LNCaP clone FGC (cell line): ENCODE measurements at regions not wholly inside any gene's neighbourhood (a gene's known extent, or its start where the extent isn't known, plus 50 kb on each side); places are given as distances from the start of the nearest gene placed in this dataset.

ENCODE experiments used
- DNase-seq: peaks from one replicate; pipeline ENCODE4 v3.0.0-alpha.2; 2011; ENCODE audit warnings: low read depth
- H3K4me3 ChIP-seq: 2 replicates; pipeline ENCODE4 v1.5.1; 2011; ENCODE audit warnings: mild to moderate bottlenecking, low read depth, low read length, control low read depth
- TF ChIP-seq, protein P1 (sequence below): IDR thresholded peaks from 2 replicates; pipeline ENCODE4 v1.5.1; 2012; ENCODE audit warnings: mild to moderate bottlenecking; ENCODE audit not compliant: control insufficient read depth, insufficient read depth; ENCODE audit errors: extremely low read depth

- H3K4me3 ChIP-seq: no peak overlapping the region
- DNase-seq: no peak
- TF ChIP-seq, protein P1, sequence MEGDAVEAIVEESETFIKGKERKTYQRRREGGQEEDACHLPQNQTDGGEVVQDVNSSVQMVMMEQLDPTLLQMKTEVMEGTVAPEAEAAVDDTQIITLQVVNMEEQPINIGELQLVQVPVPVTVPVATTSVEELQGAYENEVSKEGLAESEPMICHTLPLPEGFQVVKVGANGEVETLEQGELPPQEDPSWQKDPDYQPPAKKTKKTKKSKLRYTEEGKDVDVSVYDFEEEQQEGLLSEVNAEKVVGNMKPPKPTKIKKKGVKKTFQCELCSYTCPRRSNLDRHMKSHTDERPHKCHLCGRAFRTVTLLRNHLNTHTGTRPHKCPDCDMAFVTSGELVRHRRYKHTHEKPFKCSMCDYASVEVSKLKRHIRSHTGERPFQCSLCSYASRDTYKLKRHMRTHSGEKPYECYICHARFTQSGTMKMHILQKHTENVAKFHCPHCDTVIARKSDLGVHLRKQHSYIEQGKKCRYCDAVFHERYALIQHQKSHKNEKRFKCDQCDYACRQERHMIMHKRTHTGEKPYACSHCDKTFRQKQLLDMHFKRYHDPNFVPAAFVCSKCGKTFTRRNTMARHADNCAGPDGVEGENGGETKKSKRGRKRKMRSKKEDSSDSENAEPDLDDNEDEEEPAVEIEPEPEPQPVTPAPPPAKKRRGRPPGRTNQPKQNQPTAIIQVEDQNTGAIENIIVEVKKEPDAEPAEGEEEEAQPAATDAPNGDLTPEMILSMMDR: 0 out of 2 replicates have a peak, but pooled peaks have one; percentile 5
Measured at GRCh38 chr12:17215759-17216570, 610.0 kb upstream of the LMO3 start.

GRCh38 chr12:17214929-17215328 is 609.0 kb upstream of the LMO3 start:
- TF ChIP-seq, protein P1: no peak
- no peak overlapping the region for H3K4me3 ChIP-seq
- no peak for DNase-seq

GRCh38 chr12:17206553-17206952 is 600.6 kb upstream of the LMO3 start:
- H3K4me3 ChIP-seq: no peak overlapping the region
- TF ChIP-seq, protein P1: no peak
- peak; percentile 25 for DNase-seq

GRCh38 chr12:17204289-17205054 is 598.5 kb upstream of the LMO3 start:
- H3K4me3 ChIP-seq: no peak overlapping the region
- no peak for DNase-seq
- TF ChIP-seq, protein P1: no peak

GRCh38 chr12:17203497-17203896 is 597.5 kb upstream of the LMO3 start:
- no peak overlapping the region for H3K4me3 ChIP-seq
- DNase-seq: no peak
- TF ChIP-seq, protein P1: no peak

DNA sequence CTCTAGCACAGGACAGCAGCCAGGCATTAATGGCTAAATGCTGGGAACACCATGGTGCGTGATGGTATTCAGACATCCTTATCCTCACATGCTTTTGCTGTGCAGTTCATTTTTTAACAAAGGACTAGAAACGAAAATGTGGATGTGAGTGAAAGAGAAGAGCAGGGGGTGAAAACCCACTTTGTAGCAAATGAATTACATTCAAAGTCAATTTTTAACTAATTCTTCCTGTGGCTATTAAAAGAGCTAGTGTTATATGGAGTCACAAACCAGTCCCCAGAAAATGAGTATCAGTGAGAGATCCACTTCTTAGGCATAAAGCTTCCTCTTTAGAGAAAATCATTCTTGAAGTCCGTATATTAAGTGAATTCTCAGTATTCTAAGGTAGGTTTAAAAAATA is 592.0 kb upstream of the LMO3 start:
- no peak overlapping the region for H3K4me3 ChIP-seq
- TF ChIP-seq, protein P1: no peak
- no peak for DNase-seq

DNA sequence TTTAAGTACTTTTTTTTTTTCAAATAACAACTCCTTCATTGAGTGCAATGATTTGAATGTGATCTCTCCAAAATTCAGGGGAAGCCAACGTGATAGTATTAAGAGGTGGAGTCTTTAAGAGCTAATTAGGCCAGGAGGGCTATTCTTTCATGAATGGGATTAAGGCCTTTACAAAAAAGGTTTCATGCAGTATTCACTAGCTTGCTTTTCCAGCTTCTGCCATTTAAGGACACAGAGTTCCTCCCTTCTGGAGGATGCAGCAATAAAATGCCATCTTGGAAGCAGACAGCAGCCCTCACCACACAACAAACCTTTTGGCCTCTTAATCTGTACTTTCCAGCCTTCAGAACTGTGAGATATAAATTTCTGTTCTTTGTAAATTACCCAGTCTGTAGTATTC is 586.8 kb upstream of the LMO3 start:
- TF ChIP-seq, protein P1: no peak
- H3K4me3 ChIP-seq: no peak overlapping the region
- DNase-seq: peak; percentile 8
